OCI-LY1 (cell line): ENCODE measurements at regions not wholly inside any gene's neighbourhood (a gene's known extent, or its start where the extent isn't known, plus 50 kb on each side); places are given as distances from the start of the nearest gene placed in this dataset.

Experiments
- EZH2 ChIP-seq: fragments of 200-600 bp; sonication (generic), shearing (Covaris generic); IDR thresholded peaks from 2 replicates; pipeline ENCODE4 v1.8.0; 2017; ENCODE audit warnings: borderline replicate concordance, mixed run types, mild to moderate bottlenecking, antibody characterized with exemption, low read length, moderate library complexity, mixed read lengths
- TF ChIP-seq, protein P1 (sequence below): fragments of 200-600 bp; sonication (generic), shearing (Covaris generic); IDR thresholded peaks from 2 replicates; pipeline ENCODE4 v1.5.1; 2017; ENCODE audit warnings: mild to moderate bottlenecking, antibody characterized with exemption, low read length, moderate library complexity, mixed read lengths

- TF ChIP-seq, protein P1, sequence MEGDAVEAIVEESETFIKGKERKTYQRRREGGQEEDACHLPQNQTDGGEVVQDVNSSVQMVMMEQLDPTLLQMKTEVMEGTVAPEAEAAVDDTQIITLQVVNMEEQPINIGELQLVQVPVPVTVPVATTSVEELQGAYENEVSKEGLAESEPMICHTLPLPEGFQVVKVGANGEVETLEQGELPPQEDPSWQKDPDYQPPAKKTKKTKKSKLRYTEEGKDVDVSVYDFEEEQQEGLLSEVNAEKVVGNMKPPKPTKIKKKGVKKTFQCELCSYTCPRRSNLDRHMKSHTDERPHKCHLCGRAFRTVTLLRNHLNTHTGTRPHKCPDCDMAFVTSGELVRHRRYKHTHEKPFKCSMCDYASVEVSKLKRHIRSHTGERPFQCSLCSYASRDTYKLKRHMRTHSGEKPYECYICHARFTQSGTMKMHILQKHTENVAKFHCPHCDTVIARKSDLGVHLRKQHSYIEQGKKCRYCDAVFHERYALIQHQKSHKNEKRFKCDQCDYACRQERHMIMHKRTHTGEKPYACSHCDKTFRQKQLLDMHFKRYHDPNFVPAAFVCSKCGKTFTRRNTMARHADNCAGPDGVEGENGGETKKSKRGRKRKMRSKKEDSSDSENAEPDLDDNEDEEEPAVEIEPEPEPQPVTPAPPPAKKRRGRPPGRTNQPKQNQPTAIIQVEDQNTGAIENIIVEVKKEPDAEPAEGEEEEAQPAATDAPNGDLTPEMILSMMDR: no peak
- no peak for TF ChIP-seq EZH2
These were observed 102.0 kb upstream of the LRATD1 start for GRCh38 chr2:14530506-14530905.
